HG03196 (cell line): ENCODE measurements at regions not wholly inside any gene's neighbourhood (a gene's known extent, or its start where the extent isn't known, plus 50 kb on each side); places are given as distances from the start of the nearest gene placed in this dataset.
A peak's percentile ranks its signal among the peaks of the same experiment; 100 is the strongest.
"Not testable (repeated sequence)": the region's sequence is repeated elsewhere in the genome, so short reads cannot be mapped to it uniquely, and the experiment has no call there.

Source experiments
- ATAC-seq: cut with Tn5 transposase; IDR thresholded peaks from one replicate; pipeline ENCODE4 v1.9.1; 2021; ENCODE audit not compliant: unreplicated experiment

- ATAC-seq: not testable (repeated sequence)
Observed at GRCh38 chr7:142575351-142575750, 173.9 kb upstream of the PRSS1 start.

- ATAC-seq: no peak
Observed at GRCh38 chr7:142571581-142571980, 177.7 kb upstream of the PRSS1 start.

- no peak for ATAC-seq
Observed at GRCh38 chr7:142569851-142570250, 179.4 kb upstream of the PRSS1 start.

- ATAC-seq: no peak
Observed at GRCh38 chr7:142568435-142569097, 180.7 kb upstream of the PRSS1 start.

- no peak for ATAC-seq
Observed at GRCh38 chr7:142567201-142568075, 181.8 kb upstream of the PRSS1 start.

GRCh38 chr7:142566271-142566670 lies 183.0 kb upstream of the PRSS1 start:
- no peak for ATAC-seq

- ATAC-seq: not testable (repeated sequence)
Observed at GRCh38 chr7:142564125-142564524, 185.1 kb upstream of the PRSS1 start.

GRCh38 chr7:142563470-142563869 lies 185.8 kb upstream of the PRSS1 start:
- no peak for ATAC-seq

- ATAC-seq: no peak
Observed at GRCh38 chr7:142562688-142563087, 186.6 kb upstream of the PRSS1 start.

GRCh38 chr7:142561396-142561795 lies 187.9 kb upstream of the PRSS1 start:
- ATAC-seq: not testable (repeated sequence)

GRCh38 chr7:142560770-142561169 lies 188.5 kb upstream of the PRSS1 start:
- not testable (repeated sequence) for ATAC-seq

GRCh38 chr7:142560166-142560565 lies 189.1 kb upstream of the PRSS1 start:
- ATAC-seq: no peak

- peak; percentile 79 for ATAC-seq
Observed at GRCh38 chr7:142557971-142558582, 191.2 kb upstream of the PRSS1 start.

- ATAC-seq: no peak
Observed at GRCh38 chr7:142556740-142557139, 192.5 kb upstream of the PRSS1 start.

GRCh38 chr7:142554560-142555532 lies 194.4 kb upstream of the PRSS1 start:
- no peak for ATAC-seq

GRCh38 chr7:142553216-142553615 lies 196.1 kb upstream of the PRSS1 start:
- no peak for ATAC-seq

GRCh38 chr7:142548978-142549377 lies 200.3 kb upstream of the PRSS1 start:
- ATAC-seq: no peak

GRCh38 chr7:142546452-142546851 lies 202.8 kb upstream of the PRSS1 start:
- ATAC-seq: no peak

GRCh38 chr7:142542942-142543341 lies 206.3 kb upstream of the PRSS1 start:
- ATAC-seq: no peak

- no peak for ATAC-seq
Observed at GRCh38 chr7:142542105-142542504, 207.2 kb upstream of the PRSS1 start.

- no peak for ATAC-seq
Observed at GRCh38 chr7:142540371-142540770, 208.9 kb upstream of the PRSS1 start.
